Gastroesophageal sphincter (tissue), 4 donors: ENCODE measurements at regions not wholly inside any gene's neighbourhood (a gene's known extent, or its start where the extent isn't known, plus 50 kb on each side); places are given as distances from the start of the nearest gene placed in this dataset.

Source experiments
- ATAC-seq: fragments of 150-250 bp; one replicate; pipeline ENCODE4 v1.9.1; 2016; ENCODE audit warnings: mild to moderate bottlenecking, moderate library complexity
- H3K27ac ChIP-seq, 4 donors: fragments of 200-600 bp; sonication (generic) in 3 of 4; 1 replicate in 3 of 4; 2 replicates in 1 of 4; pipeline ENCODE4 v1.5.1; 2016 to 2019
- H3K27me3 ChIP-seq: fragments of 200-600 bp; sonication (generic); one replicate; pipeline ENCODE4 v1.5.1; 2019
- H3K36me3 ChIP-seq, 2 donors: fragments of 200-600 bp; sonication (generic); one replicate each; pipeline ENCODE4 v1.5.1; 2019; ENCODE audit warnings: control low read depth in 1 of 2
- H3K4me1 ChIP-seq, 3 donors: fragments of 200-600 bp; sonication (generic); 1 replicate in 2 of 3; 2 replicates in 1 of 3; pipeline ENCODE4 v1.5.1; 2016 to 2019; ENCODE audit warnings: control low read depth in 2 of 3
- H3K4me3 ChIP-seq, 2 donors: fragments of 200-600 bp; sonication (generic); one replicate each; pipeline ENCODE4 v1.5.1; 2019; ENCODE audit warnings: mild to moderate bottlenecking in 1 of 2, moderate library complexity in 1 of 2
- H3K9me3 ChIP-seq, 3 donors: fragments of 200-600 bp; sonication (generic); one replicate each; pipeline ENCODE4 v1.5.1; 2017 to 2019; ENCODE audit warnings: control low read depth in 2 of 3
- EP300 ChIP-seq: sonication (generic); formaldehyde crosslinking; IDR thresholded peaks from one replicate; pipeline ENCODE4 v1.6.1; 2017; ENCODE audit warnings: antibody characterized with exemption, mild to moderate bottlenecking
- POLR2A ChIP-seq, 2 donors: fragments of 450-650 bp; IDR thresholded peaks; one replicate each; pipeline ENCODE4 v1.6.1; 2017; ENCODE audit warnings: antibody characterized with exemption in 2 of 2, mild to moderate bottlenecking in 2 of 2, moderate library complexity in 1 of 2
- POLR2AphosphoS5 ChIP-seq: sonication (generic); formaldehyde crosslinking; IDR thresholded peaks from one replicate; pipeline ENCODE4 v1.6.1; 2017; ENCODE audit warnings: antibody characterized with exemption
- WGBS, 2 donors: methylation state at CpG; one replicate each; pipeline ENCODE4 v1.1.5; 2018; ENCODE audit warnings: low coverage in 1 of 2; 5-methylcytosine and 5-hydroxymethylcytosine counted together
- TF ChIP-seq, protein P1 (sequence below), 4 experiments: fragments of 200-600 bp in 2 of 4; fragments of 450-650 bp in 2 of 4; sonication (generic) in 1 of 4; IDR thresholded peaks; one replicate each; pipeline ENCODE4 v1.5.1; 2017 to 2019; ENCODE audit warnings: antibody characterized with exemption in 4 of 4, mild to moderate bottlenecking in 2 of 4, moderate library complexity in 2 of 4

DNA sequence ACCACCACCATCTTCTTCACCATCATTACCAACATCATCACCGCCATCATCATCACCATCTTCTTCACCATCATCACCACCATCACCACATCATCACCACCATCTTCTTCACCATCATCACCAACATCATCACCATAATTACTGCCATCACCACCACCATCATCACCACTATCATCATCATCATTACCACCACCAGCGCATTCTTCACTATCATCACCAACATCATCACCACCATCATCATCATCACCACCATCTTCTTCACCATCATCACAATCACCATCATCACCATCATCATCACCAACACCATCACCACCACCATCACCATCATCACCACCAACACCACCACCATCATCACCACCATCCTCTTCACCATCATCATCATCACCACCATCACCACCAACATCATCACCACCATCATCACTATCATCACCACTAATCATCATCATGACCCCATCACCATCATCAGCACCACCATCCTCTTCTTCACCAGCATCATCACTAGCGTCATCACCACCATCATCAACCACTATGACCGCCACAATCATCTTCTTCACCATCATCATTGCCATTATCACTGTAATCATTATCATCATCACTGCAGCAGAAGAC lies 303.8 kb downstream of the CTTN start:
- Histone ChIP-seq H3K4me1 (no peaks in the 10 kb centered on the region), H3K4me3 (no peak overlapping the region), H3K9me3 (no peaks in the 10 kb centered on the region), H3K27me3 (no peaks in the 10 kb centered on the region), H3K27ac (no peak overlapping the region), H3K36me3 (peaks cover 0 to 9% of the 10 kb centered on the region in 2 donors)
- ATAC-seq = no peak
- WGBS, 2 donors = 98% methylated on average over 4 of the region's 4 CpGs
- no peak for TF ChIP-seq EP300
- no peak for TF ChIP-seq POLR2A (IDR thresholded peaks at IDR 0.05)
- TF ChIP-seq, protein P1, sequence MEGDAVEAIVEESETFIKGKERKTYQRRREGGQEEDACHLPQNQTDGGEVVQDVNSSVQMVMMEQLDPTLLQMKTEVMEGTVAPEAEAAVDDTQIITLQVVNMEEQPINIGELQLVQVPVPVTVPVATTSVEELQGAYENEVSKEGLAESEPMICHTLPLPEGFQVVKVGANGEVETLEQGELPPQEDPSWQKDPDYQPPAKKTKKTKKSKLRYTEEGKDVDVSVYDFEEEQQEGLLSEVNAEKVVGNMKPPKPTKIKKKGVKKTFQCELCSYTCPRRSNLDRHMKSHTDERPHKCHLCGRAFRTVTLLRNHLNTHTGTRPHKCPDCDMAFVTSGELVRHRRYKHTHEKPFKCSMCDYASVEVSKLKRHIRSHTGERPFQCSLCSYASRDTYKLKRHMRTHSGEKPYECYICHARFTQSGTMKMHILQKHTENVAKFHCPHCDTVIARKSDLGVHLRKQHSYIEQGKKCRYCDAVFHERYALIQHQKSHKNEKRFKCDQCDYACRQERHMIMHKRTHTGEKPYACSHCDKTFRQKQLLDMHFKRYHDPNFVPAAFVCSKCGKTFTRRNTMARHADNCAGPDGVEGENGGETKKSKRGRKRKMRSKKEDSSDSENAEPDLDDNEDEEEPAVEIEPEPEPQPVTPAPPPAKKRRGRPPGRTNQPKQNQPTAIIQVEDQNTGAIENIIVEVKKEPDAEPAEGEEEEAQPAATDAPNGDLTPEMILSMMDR (IDR thresholded peaks at IDR 0.05) = no peak
- no peak for TF ChIP-seq POLR2AphosphoS5

DNA sequence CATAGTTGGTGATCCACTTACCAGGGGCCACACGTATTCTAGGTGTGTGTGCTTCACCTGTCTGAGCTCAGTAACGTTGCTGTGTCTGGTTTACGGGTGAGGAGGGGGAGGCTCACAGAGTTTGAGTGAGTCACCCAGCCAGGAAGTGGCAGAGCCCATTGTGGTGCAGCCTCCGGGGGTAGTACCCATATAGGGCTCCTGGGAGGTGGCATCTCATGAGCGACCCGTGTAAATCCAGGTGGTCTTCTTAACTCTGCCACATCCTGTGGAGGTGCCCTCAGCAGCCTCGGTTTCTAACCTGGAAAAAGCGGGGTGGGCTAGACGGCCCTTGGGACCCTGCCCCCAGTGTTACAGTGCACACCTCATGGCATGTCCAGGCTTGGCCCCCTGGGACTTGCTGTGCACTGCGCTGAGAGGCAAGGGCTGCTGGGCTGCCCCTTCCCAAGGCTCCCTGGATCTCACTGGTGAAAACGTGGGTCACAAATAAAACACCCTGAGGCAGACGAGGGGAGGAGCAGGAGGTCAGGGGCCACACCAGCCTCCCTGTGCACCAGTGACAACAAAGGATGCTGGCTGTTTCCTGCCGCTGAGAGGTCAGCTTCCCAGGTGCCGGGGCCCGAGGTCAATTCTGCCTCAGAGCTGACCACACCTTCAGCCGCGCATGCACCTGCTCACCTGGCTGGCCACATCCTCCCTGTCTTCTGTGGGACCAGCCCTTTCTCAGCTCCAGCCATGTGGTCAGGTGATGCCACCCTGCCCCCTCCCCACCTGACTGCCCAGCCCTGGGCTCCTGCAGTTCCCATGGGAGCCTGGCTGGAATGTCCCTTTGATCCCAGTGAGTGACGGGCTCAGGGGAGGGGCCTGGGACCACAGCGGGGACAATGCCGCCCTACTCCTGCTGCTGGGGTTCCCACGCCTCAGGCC lies 305.1 kb downstream of the CTTN start:
- no peak for TF ChIP-seq EP300
- Histone ChIP-seq H3K4me1 (no peaks in the 10 kb centered on the region), H3K36me3 (peaks cover 0 to 1% of the 10 kb centered on the region in 2 donors), H3K27me3 (no peaks in the 10 kb centered on the region), H3K27ac (no peak overlapping the region), H3K9me3 (no peaks in the 10 kb centered on the region), H3K4me3 (no peak overlapping the region)
- WGBS, 2 donors = 60 to 73% methylated on average over 2 of the region's 21 CpGs
- ATAC-seq = no peak

DNA sequence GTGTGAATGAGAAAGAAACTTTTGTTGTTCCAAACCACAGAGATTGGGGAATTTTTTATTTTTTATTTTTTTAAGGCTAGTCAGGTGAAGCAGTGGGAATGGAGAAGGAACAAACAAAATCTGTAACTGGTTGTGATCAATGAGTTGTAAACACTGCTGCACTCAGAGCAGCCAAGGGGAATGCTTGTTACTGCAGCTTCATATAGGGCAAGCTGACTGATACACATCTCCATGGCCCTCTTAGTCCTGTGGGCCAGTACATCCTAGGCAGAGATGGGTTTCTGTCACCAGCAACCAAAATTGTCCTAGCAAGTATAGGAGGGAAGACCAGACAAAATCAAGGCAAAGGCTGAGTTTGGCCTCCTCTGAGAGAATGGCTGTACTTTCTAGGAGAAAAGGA lies 306.8 kb downstream of the CTTN start:
- Histone ChIP-seq H3K4me3 (no peak overlapping the region), H3K27ac (no peak overlapping the region), H3K36me3 (no peaks in the 10 kb centered on the region), H3K4me1 (no peaks in the 10 kb centered on the region), H3K27me3 (peaks cover 5% of the 10 kb centered on the region), H3K9me3 (no peaks in the 10 kb centered on the region)
- no peak for TF ChIP-seq POLR2A (IDR thresholded peaks at IDR 0.05)
- TF ChIP-seq EP300 = no peak
- TF ChIP-seq, protein P1 (IDR thresholded peaks at IDR 0.05) = no peak
- no peak for TF ChIP-seq POLR2AphosphoS5
- no peak for ATAC-seq

DNA sequence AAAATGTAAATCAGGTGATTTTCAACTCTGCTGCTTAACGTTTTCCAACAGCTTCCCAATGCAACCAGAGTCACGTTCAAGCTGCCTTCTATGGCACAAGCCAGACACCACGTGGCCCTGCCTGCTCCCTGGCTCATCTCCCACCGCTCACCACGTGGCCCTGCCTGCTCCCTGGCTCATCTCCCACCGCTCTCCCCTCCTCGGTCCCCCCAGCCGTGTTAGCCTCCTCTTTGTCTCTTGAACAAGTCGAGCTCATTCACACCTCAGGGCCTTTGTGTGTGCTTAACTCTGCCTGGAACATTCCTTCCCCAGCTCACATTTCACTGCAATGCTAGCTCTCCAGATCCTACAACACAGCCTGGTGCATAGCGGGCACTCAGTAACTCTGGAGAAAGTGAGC lies 307.6 kb downstream of the CTTN start:
- Histone ChIP-seq H3K27me3 (peaks cover 5% of the 10 kb centered on the region), H3K36me3 (no peaks in the 10 kb centered on the region), H3K27ac (no peak overlapping the region), H3K4me1 (no peaks in the 10 kb centered on the region), H3K9me3 (no peaks in the 10 kb centered on the region), H3K4me3 (no peak overlapping the region)
- TF ChIP-seq POLR2A (IDR thresholded peaks at IDR 0.05) = no peak
- no peak for ATAC-seq
- 63 to 69% methylated on average over 4 to 9 of the region's 10 CpGs for WGBS, 2 donors

DNA sequence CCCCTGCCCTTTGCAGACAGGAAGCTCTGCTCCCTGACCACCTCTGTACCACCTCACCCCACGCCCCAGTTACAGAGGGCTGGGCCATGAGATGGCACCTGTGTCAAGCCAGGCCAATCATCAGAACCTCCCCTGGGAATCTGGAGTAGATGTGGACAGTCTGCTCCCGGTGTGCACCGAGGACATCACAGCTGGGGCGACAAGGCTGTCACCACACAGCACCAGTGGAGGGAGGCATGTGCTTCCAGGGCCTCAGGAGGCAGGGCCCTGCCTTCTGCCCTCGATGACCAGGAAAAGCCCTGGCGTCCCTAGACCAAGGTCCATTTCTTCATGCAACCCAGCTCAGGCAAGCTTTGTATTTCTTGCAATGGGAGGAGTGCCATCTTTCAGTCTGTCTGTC lies 309.5 kb downstream of the CTTN start:
- Histone ChIP-seq H3K36me3 (no peaks in the 10 kb centered on the region), H3K4me1 (no peaks in the 10 kb centered on the region), H3K4me3 (no peak overlapping the region), H3K9me3 (no peaks in the 10 kb centered on the region), H3K27ac (no peak overlapping the region), H3K27me3 (peaks cover 19% of the 10 kb centered on the region)
- no peak for ATAC-seq
- TF ChIP-seq POLR2AphosphoS5 (no peak), POLR2A (IDR thresholded peaks at IDR 0.05) (no peak), EP300 (no peak)
- TF ChIP-seq, protein P1 (IDR thresholded peaks at IDR 0.05) = no peak
- WGBS, 2 donors = no CpG with 5 or more reads among the region's 6 CpGs

DNA sequence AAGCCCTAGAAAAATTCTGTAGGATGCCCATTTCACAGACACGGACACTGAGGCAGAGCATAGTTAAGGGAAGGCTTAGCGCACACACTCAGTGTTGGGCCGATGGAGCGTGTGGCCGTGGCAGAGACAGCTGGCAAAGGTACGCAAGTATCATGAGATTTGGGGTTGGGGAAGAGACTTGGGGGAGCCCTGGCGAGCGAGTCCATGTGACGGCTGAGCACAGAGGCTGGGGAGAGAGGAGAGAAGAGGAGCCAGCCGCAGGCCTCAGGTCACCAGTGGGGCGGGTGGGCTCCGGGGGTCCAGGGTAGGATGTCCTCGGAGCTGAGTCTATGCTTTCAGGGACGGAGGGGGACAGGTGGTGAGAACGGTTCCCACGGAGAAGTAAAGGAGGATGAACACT lies 311.3 kb downstream of the CTTN start:
- Histone ChIP-seq H3K4me3 (no peak overlapping the region), H3K9me3 (no peaks in the 10 kb centered on the region), H3K4me1 (no peaks in the 10 kb centered on the region), H3K27me3 (peaks cover 32% of the 10 kb centered on the region), H3K36me3 (no peaks in the 10 kb centered on the region), H3K27ac (no peak overlapping the region)
- TF ChIP-seq POLR2AphosphoS5 = no peak
- no peak for TF ChIP-seq POLR2A (IDR thresholded peaks at IDR 0.05)
- no peak for TF ChIP-seq EP300
- ATAC-seq = no peak
- WGBS, 2 donors = 80 to 93% methylated on average over 1 to 12 of the region's 16 CpGs
